ENCODE measurements at regions not wholly inside any gene's neighbourhood (a gene's known extent, or its start where the extent isn't known, plus 50 kb on each side); places are given as distances from the start of the nearest gene placed in this dataset.
"Not testable (repeated sequence)": the region's sequence is repeated elsewhere in the genome, so short reads cannot be mapped to it uniquely, and the experiment has no call there.

DNA sequence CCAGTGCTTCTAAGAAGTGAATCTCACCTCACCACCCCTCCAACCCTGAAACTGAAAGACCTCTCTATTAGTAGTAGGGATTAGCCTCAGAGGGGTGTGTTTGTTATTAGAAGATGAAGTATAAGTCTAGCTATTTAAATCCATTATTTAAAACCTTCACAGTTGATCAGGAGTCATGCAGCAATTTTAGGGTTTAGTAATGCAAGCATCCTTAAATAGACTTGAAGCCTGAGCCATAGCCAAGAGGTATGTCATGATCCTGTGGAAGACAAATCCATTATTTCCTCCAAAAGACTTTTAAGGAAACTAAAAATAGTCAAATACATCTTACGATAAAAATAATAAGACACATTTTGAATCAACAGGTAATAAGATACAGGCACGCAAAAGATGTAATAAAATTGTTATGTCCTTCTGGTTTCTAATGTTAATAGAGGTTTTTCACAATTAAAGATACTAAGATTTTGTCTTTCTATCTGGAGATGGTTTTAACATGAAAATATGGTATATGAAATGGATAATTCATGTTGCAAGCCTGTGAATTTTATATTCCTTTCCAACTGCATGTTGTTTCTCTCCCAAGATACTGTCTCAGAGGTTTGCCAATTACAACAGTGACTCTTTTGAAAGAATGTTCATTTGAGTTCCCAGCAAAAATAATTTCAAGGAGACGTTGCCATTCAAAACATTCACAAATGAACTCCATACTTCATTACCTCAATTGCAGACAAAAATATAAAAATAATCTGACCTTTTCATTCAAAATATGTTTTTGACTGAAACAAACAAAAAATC lies 68.0 kb downstream of the LUZP4 start:
- DNase-seq (no peak), ATAC-seq (no peak)
- ChIA-PET CTCF (no interaction called here), POLR2A (ENCODE audit: unreplicated experiment) (no interaction called here)
- no peaks in the 10 kb centered on the region for H3K36me3 ChIP-seq (ENCODE audit: low read depth, low read length)
- no TSS peak for BruUV-seq (replicated peaks)
- no peak overlapping the region for H2AFZ ChIP-seq (ENCODE audit: low read length)
- no peak overlapping the region for H3K4me2 ChIP-seq (ENCODE audit: low read length)
- no peak overlapping the region for H3K27ac ChIP-seq (ENCODE audit: low read length)
- no peak overlapping the region for H3K4me3 ChIP-seq (ENCODE audit: low read length)
- intact Hi-C loops (cut with micrococcal nuclease): no loop called here
- no peaks in the 10 kb centered on the region for H3K79me2 ChIP-seq (ENCODE audit: low read length)
- TF ChIP-seq, protein P1, sequence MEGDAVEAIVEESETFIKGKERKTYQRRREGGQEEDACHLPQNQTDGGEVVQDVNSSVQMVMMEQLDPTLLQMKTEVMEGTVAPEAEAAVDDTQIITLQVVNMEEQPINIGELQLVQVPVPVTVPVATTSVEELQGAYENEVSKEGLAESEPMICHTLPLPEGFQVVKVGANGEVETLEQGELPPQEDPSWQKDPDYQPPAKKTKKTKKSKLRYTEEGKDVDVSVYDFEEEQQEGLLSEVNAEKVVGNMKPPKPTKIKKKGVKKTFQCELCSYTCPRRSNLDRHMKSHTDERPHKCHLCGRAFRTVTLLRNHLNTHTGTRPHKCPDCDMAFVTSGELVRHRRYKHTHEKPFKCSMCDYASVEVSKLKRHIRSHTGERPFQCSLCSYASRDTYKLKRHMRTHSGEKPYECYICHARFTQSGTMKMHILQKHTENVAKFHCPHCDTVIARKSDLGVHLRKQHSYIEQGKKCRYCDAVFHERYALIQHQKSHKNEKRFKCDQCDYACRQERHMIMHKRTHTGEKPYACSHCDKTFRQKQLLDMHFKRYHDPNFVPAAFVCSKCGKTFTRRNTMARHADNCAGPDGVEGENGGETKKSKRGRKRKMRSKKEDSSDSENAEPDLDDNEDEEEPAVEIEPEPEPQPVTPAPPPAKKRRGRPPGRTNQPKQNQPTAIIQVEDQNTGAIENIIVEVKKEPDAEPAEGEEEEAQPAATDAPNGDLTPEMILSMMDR (conservative IDR thresholded peaks at IDR 0.05; ENCODE audit: low read depth, low read length): no peak
- no peak for TF ChIP-seq EZH2 (IDR thresholded peaks at IDR 0.05; ENCODE audit: low read length, unreplicated experiment)
- TF ChIP-seq EZH2phosphoT487 (IDR thresholded peaks at IDR 0.05; ENCODE audit: borderline replicate concordance, low read length): no peak
- no peaks in the 10 kb centered on the region for H3F3A ChIP-seq (ENCODE audit: low read length, unreplicated experiment)
- H3K9me2 ChIP-seq (replicated peaks; ENCODE audit: low read length): no peaks in the 10 kb centered on the region
- H3K27me3 ChIP-seq (ENCODE audit: low read length): no peaks in the 10 kb centered on the region
- H3K9ac ChIP-seq (ENCODE audit: low read length): no peak overlapping the region
- H3K4me1 ChIP-seq (ENCODE audit: insufficient read depth, low read length): no peaks in the 10 kb centered on the region
- no peaks in the 10 kb centered on the region for H3K9me3 ChIP-seq (ENCODE audit: low read length)
- H4K20me1 ChIP-seq (ENCODE audit: low read length): no peaks in the 10 kb centered on the region

DNA sequence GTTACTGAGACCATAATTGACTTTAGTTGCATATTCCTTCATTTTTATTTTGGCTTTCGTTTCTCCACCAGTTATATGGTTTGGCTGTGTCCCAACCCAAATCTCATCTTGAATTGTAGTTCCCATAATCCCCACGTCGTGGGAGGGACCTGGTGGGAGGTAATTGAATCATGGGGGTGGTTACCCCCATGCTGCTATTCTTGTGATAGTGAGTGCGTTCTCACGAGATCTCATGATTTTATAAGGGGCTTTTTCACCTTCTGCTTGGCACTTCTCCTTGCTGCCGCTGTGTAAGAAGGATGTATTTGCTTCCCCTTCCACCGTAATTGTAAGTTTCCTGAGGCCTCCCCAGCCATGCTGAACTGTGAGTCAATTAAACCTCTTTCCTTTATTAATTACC lies 70.0 kb downstream of the LUZP4 start:
- H3K4me2 ChIP-seq (ENCODE audit: low read length); H2AFZ ChIP-seq (ENCODE audit: low read length); H3K79me2 ChIP-seq (ENCODE audit: low read length); H3K4me3 ChIP-seq (ENCODE audit: low read length); DNase-seq; H3K4me1 ChIP-seq (ENCODE audit: insufficient read depth, low read length); H3K27ac ChIP-seq (ENCODE audit: low read length); CTCF ChIA-PET; H3F3A ChIP-seq (ENCODE audit: low read length, unreplicated experiment); ATAC-seq; H3K36me3 ChIP-seq (ENCODE audit: low read depth, low read length); BruUV-seq (replicated peaks); H3K9me2 ChIP-seq (replicated peaks; ENCODE audit: low read length); H3K9me3 ChIP-seq (ENCODE audit: low read length); intact Hi-C loops (cut with micrococcal nuclease); POLR2A ChIA-PET (ENCODE audit: unreplicated experiment); H4K20me1 ChIP-seq (ENCODE audit: low read length); H3K9ac ChIP-seq (ENCODE audit: low read length); H3K27me3 ChIP-seq (ENCODE audit: low read length): not testable (repeated sequence)

DNA sequence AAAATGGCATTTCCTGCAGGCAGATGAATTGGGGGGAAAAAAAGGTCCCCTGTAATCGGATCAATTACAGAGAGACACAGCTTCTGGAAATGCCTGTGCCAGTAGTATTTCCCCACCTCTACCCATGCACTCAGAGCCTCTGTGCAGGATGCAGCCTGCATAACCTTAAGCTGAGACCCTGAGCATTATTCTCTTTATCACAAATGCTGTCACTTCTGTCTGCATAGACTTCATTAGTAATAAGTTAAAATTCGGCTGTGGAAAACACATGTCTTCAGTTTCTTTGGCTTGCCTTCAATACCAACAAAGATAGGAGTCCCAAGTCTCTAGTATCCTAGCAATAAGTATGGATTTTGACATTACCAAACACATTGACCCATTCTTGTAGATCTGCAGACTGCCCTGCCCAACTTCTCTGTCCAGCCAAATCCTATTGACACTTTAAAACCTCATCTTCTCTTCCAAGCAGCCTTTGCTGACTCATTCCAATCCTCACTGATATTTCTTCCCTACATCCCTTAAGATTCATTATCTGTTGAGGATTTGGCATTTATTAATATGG lies 70.8 kb downstream of the LUZP4 start:
- Histone ChIP-seq H3K4me1 (ENCODE audit: insufficient read depth, low read length) (no peaks in the 10 kb centered on the region), H3K4me3 (ENCODE audit: low read length) (no peak overlapping the region), H3K9me3 (ENCODE audit: low read length) (no peaks in the 10 kb centered on the region), H3K27ac (ENCODE audit: low read length) (no peak overlapping the region), H3K36me3 (ENCODE audit: low read depth, low read length) (no peaks in the 10 kb centered on the region), H3K4me2 (ENCODE audit: low read length) (no peak overlapping the region), H3F3A (ENCODE audit: low read length, unreplicated experiment) (no peaks in the 10 kb centered on the region), H3K27me3 (ENCODE audit: low read length) (no peaks in the 10 kb centered on the region), H3K9ac (ENCODE audit: low read length) (no peak overlapping the region), H2AFZ (ENCODE audit: low read length) (no peak overlapping the region), H4K20me1 (ENCODE audit: low read length) (no peaks in the 10 kb centered on the region), H3K79me2 (ENCODE audit: low read length) (no peaks in the 10 kb centered on the region), H3K9me2 (replicated peaks; ENCODE audit: low read length) (no peaks in the 10 kb centered on the region)
- ChIA-PET POLR2A (ENCODE audit: unreplicated experiment) (no interaction called here), CTCF (no interaction called here)
- no peak for DNase-seq
- no peak for TF ChIP-seq EZH2phosphoT487 (IDR thresholded peaks at IDR 0.05; ENCODE audit: borderline replicate concordance, low read length)
- TF ChIP-seq, protein P1 (conservative IDR thresholded peaks at IDR 0.05; ENCODE audit: low read depth, low read length): no peak
- no peak for TF ChIP-seq EZH2 (IDR thresholded peaks at IDR 0.05; ENCODE audit: low read length, unreplicated experiment)
- no peak for ATAC-seq
- no TSS peak for BruUV-seq (replicated peaks)
- intact Hi-C loops (cut with micrococcal nuclease): no loop called here

Data from PC-3 (cell line).